ENCODE measurements at regions not wholly inside any gene's neighbourhood (a gene's known extent, or its start where the extent isn't known, plus 50 kb on each side); places are given as distances from the start of the nearest gene placed in this dataset.
"Not testable (repeated sequence)": the region's sequence is repeated elsewhere in the genome, so short reads cannot be mapped to it uniquely, and the experiment has no call there.

GRCh38 chr4:71081192-71081591, 87.7 kb downstream of the DCK start:
- DNase-seq = no peak

GRCh38 chr4:71093745-71094144, 100.3 kb downstream of the DCK start:
- no peak for DNase-seq

- DNase-seq = no peak
Observed at GRCh38 chr4:71094201-71094600, 100.8 kb downstream of the DCK start.

- no peak for DNase-seq
Observed at GRCh38 chr4:71095141-71095540, 101.7 kb downstream of the DCK start.

- DNase-seq = no peak
Observed at GRCh38 chr4:71095545-71095944, 102.1 kb downstream of the DCK start.

- no peak for DNase-seq
Observed at GRCh38 chr4:71107726-71108125, 114.3 kb downstream of the DCK start.

- DNase-seq = no peak
Observed at GRCh38 chr4:71110499-71110898, 117.0 kb downstream of the DCK start.

- not testable (repeated sequence) for DNase-seq
Observed at GRCh38 chr4:71111133-71111532, 117.7 kb downstream of the DCK start.

GRCh38 chr4:71113294-71113693, 119.8 kb downstream of the DCK start:
- no peak for DNase-seq

GRCh38 chr4:71120831-71121524, 127.5 kb downstream of the DCK start:
- no peak for DNase-seq

- no peak for DNase-seq
Observed at GRCh38 chr4:71123951-71124350, 130.5 kb downstream of the DCK start.

GRCh38 chr4:71125137-71125536, 131.7 kb downstream of the DCK start:
- DNase-seq = no peak

GRCh38 chr4:71126719-71127118, 133.3 kb downstream of the DCK start:
- DNase-seq = no peak

- no peak for DNase-seq
Observed at GRCh38 chr4:71130827-71131603, 137.6 kb downstream of the DCK start.

- no peak for DNase-seq
Observed at GRCh38 chr4:71132486-71132885, 139.0 kb downstream of the DCK start.

GRCh38 chr4:71133491-71133890, 140.0 kb downstream of the DCK start:
- DNase-seq = no peak

- no peak for DNase-seq
Observed at GRCh38 chr4:71136071-71136470, 142.6 kb downstream of the DCK start.

GRCh38 chr4:71138007-71138615, 144.7 kb downstream of the DCK start:
- DNase-seq = no peak

- DNase-seq = no peak
Observed at GRCh38 chr4:71140563-71140962, 147.1 kb downstream of the DCK start.

- DNase-seq = no peak
Observed at GRCh38 chr4:71141125-71141524, 147.7 kb downstream of the DCK start.

- no peak for DNase-seq
Observed at GRCh38 chr4:71147261-71147660, 153.8 kb downstream of the DCK start.

- no peak for DNase-seq
Observed at GRCh38 chr4:71148545-71148944, 155.1 kb downstream of the DCK start.

- DNase-seq = no peak
Observed at GRCh38 chr4:71151054-71151453, 157.6 kb downstream of the DCK start.

- no peak for DNase-seq
Observed at GRCh38 chr4:71156616-71157015, 163.2 kb downstream of the DCK start.
